Trophoblast cell (in vitro differentiated cells and primary cell): ENCODE measurements at regions not wholly inside any gene's neighbourhood (a gene's known extent, or its start where the extent isn't known, plus 50 kb on each side); places are given as distances from the start of the nearest gene placed in this dataset.
"Not testable (repeated sequence)": the region's sequence is repeated elsewhere in the genome, so short reads cannot be mapped to it uniquely, and the experiment has no call there.

Source experiments
- DNase-seq, 2 donors: peaks; one replicate each; pipeline ENCODE4 v3.0.0-alpha.2; 2016
- H2AFZ ChIP-seq: 2 replicates; pipeline ENCODE4 v1.6.1; 2013; ENCODE audit warnings: low read length, moderate library complexity, mild to moderate bottlenecking; ENCODE audit not compliant: insufficient read depth, poor library complexity
- H2AK5ac ChIP-seq: 2 replicates; pipeline ENCODE4 v1.6.1; 2013; ENCODE audit warnings: mild to moderate bottlenecking, low read length
- H2BK120ac ChIP-seq: 2 replicates; pipeline ENCODE4 v1.6.1; 2013; ENCODE audit warnings: low read length, mild to moderate bottlenecking, moderate library complexity; ENCODE audit not compliant: insufficient read depth, poor library complexity
- H2BK12ac ChIP-seq: 2 replicates; pipeline ENCODE4 v1.6.1; 2013; ENCODE audit warnings: mild to moderate bottlenecking, low read length, moderate library complexity
- H2BK5ac ChIP-seq: 2 replicates; pipeline ENCODE4 v1.6.1; 2013; ENCODE audit warnings: low read length, low read depth, moderate library complexity, mild to moderate bottlenecking; ENCODE audit not compliant: poor library complexity
- H3K14ac ChIP-seq: 2 replicates; pipeline ENCODE4 v1.6.1; 2013; ENCODE audit warnings: mild to moderate bottlenecking, low read length
- H3K18ac ChIP-seq: 2 replicates; pipeline ENCODE4 v1.6.1; 2013; ENCODE audit warnings: mild to moderate bottlenecking, low read length
- H3K23ac ChIP-seq: 2 replicates; pipeline ENCODE4 v1.6.1; 2013; ENCODE audit warnings: low read length
- H3K27ac ChIP-seq: 2 replicates; pipeline ENCODE4 v1.5.1; 2013; ENCODE audit warnings: low read depth, mild to moderate bottlenecking, inconsistent platforms, low read length, moderate library complexity
- H3K27me3 ChIP-seq: 2 replicates; pipeline ENCODE4 v1.6.1; 2013; ENCODE audit warnings: inconsistent platforms, mild to moderate bottlenecking, low read length, moderate library complexity; ENCODE audit not compliant: insufficient read depth
- H3K36me3 ChIP-seq, 2 experiments: 1 replicate in 1 of 2; 2 replicates in 1 of 2; pipeline ENCODE4 v1.6.1; 2013; ENCODE audit warnings: low read length in 2 of 2, mild to moderate bottlenecking in 2 of 2, moderate library complexity in 1 of 2; ENCODE audit not compliant: insufficient read depth in 2 of 2, control insufficient read depth in 1 of 2
- H3K4ac ChIP-seq: 2 replicates; pipeline ENCODE4 v1.6.1; 2013; ENCODE audit warnings: low read depth, mild to moderate bottlenecking, low read length, moderate library complexity
- H3K4me1 ChIP-seq, 2 experiments: 1 replicate in 1 of 2; 2 replicates in 1 of 2; pipeline ENCODE4 v1.6.1; 2013; ENCODE audit warnings: low read length in 2 of 2, mild to moderate bottlenecking in 2 of 2, moderate library complexity in 1 of 2; ENCODE audit not compliant: insufficient read depth in 2 of 2, control insufficient read depth in 1 of 2
- H3K4me2 ChIP-seq: 2 replicates; pipeline ENCODE4 v1.6.1; 2013; ENCODE audit warnings: inconsistent platforms, mild to moderate bottlenecking, low read length, moderate library complexity
- H3K4me3 ChIP-seq: 2 replicates; pipeline ENCODE4 v1.5.1; 2013; ENCODE audit warnings: mild to moderate bottlenecking, low read depth, low read length, inconsistent platforms
- H3K79me1 ChIP-seq: one replicate; pipeline ENCODE4 v1.6.1; 2013; ENCODE audit warnings: low read length
- H3K79me2 ChIP-seq: 2 replicates; pipeline ENCODE4 v1.6.1; 2013; ENCODE audit warnings: low read length, mild to moderate bottlenecking; ENCODE audit not compliant: control insufficient read depth, insufficient read depth, poor library complexity
- H3K9ac ChIP-seq: 2 replicates; pipeline ENCODE4 v1.6.1; 2013; ENCODE audit warnings: mild to moderate bottlenecking, low read length
- H3K9me3 ChIP-seq: 2 replicates; pipeline ENCODE4 v1.6.1; 2013; ENCODE audit warnings: low read depth, mild to moderate bottlenecking, control low read depth, inconsistent platforms, low read length; ENCODE audit not compliant: insufficient read depth
- H4K12ac ChIP-seq: 2 replicates; pipeline ENCODE4 v1.6.1; 2013; ENCODE audit warnings: low read depth, mild to moderate bottlenecking, low read length, moderate library complexity
- H4K8ac ChIP-seq: 2 replicates; pipeline ENCODE4 v1.6.1; 2013; ENCODE audit warnings: low read depth, mild to moderate bottlenecking, low read length, moderate library complexity
- H4K91ac ChIP-seq: one replicate; pipeline ENCODE4 v1.6.1; 2013; ENCODE audit warnings: low read depth, mild to moderate bottlenecking, low read length, moderate library complexity
- WGBS: extraction: QIAGEN DNeasy Blood & Tissue Kit; methylation state at CpG from one replicate; pipeline ENCODE4 v1.1.7; 2013; ENCODE audit warnings: missing lambda C conversion rate; ENCODE audit not compliant: insufficient read length, insufficient coverage; ENCODE audit errors: extremely low coverage; 5-methylcytosine and 5-hydroxymethylcytosine counted together

DNA sequence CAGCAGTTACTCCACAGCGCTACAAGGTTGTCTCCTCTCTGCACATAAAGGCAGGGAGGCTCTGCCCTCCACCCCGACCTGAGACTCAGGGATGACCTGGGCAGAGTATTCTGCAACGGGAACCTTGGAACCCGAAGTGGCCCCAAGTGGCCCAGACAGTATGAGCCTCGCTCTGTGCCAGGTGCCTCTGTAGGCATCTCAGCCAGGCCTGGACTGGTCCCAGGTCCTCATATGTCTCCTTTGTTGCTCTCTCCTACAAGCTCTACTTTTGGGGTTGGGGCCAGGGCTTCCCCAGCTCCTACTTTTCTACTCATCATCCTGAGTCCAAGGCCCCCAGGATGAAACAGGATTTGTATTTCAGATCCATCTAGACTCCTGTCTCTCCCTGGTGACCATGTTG is 241.5 kb upstream of the PRSS1 start:
- WGBS = no CpG with 5 or more reads among the region's 5 CpGs
- Histone ChIP-seq H2BK5ac (peak overlapping the region; percentile 8), H2AFZ (no peak overlapping the region), H4K91ac (peak overlapping the region; percentile 53), H3K27me3 (no peaks in the 10 kb centered on the region), H3K9ac (no peak overlapping the region), H3K36me3 (no peaks in the 10 kb centered on the region), H3K79me2 (no peaks in the 10 kb centered on the region), H3K27ac (no peak overlapping the region), H4K12ac (no peak overlapping the region), H2BK120ac (peak overlapping the region; percentile 65), H2BK12ac (peak overlapping the region; percentile 88), H3K23ac (no peak overlapping the region), H3K14ac (peak overlapping the region; percentile 76), H3K4me3 (no peak overlapping the region), H3K4ac (no peak overlapping the region), H3K4me1 (peaks cover 15 to 17% of the 10 kb centered on the region in 2 experiments), H3K4me2 (no peak overlapping the region), H4K8ac (peak overlapping the region; percentile 24), H3K9me3 (peaks cover 4% of the 10 kb centered on the region), H3K79me1 (peaks cover 7% of the 10 kb centered on the region), H3K18ac (peak overlapping the region; percentile 59), H2AK5ac (peak overlapping the region; percentile 3)
- DNase-seq = no peak

DNA sequence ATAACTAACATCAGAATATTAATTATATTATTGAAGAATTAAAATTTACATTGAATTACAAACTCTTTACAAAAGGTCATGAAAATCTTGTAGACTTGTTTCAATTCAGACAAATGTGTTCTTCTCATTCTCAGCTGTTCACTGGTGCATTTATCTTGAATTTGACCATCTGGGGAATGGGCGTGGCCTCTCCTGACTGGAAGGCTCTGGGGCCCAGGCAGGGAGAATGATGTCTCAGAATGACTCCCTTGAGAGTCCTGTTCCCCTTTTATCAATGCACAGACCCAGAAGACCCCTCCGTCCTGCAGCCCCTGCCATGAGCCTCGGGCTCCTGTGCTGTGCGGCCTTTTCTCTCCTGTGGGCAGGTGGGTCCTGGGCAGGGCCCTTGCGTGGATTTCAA is 242.2 kb upstream of the PRSS1 start:
- peak overlapping the region; percentile 8 for H2BK5ac ChIP-seq
- DNase-seq, H4K8ac ChIP-seq, H3K4me2 ChIP-seq, H2AFZ ChIP-seq, H3K79me2 ChIP-seq, H3K27ac ChIP-seq, H3K9me3 ChIP-seq, H3K4ac ChIP-seq, H3K27me3 ChIP-seq, H3K4me3 ChIP-seq, H3K79me1 ChIP-seq, H3K9ac ChIP-seq, H4K12ac ChIP-seq, H2AK5ac ChIP-seq, H3K23ac ChIP-seq, H3K18ac ChIP-seq, H3K36me3 ChIP-seq: not testable (repeated sequence)
- H3K14ac ChIP-seq = peak overlapping the region; percentile 76
- H4K91ac ChIP-seq = peak overlapping the region; percentile 53
- H2BK120ac ChIP-seq = peak overlapping the region; percentile 65
- H3K4me1 ChIP-seq = peaks cover 15 to 17% of the 10 kb centered on the region in 2 experiments
- peak overlapping the region; percentile 88 for H2BK12ac ChIP-seq
- WGBS = no CpG with 5 or more reads among the region's 5 CpGs

DNA sequence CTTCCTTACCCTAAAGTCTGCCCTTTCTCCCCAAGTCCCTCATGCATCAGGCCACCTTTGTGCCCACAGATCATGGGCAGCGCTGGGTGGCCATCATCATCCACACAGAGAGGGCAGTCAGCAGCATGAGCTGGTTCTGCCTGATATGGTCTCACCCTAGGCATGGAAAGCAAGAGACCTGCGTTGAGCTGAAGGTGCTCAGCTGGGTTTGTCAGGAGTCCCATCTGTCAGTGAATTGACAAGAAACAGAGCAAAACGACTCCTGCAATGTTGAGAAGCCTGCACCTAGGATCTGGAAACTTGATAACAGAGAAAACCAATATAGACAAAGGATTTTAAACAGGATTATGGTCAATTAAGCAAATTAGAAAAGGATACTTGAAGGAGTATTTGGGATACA is 242.7 kb upstream of the PRSS1 start:
- Histone ChIP-seq H3K14ac (no peak overlapping the region), H4K8ac (no peak overlapping the region), H4K91ac (no peak overlapping the region), H2BK12ac (no peak overlapping the region), H4K12ac (no peak overlapping the region), H3K79me2 (no peaks in the 10 kb centered on the region), H3K27ac (no peak overlapping the region), H2AFZ (no peak overlapping the region), H3K4me1 (peaks cover 15 to 17% of the 10 kb centered on the region in 2 experiments), H3K4ac (no peak overlapping the region), H3K18ac (no peak overlapping the region), H3K9me3 (peaks cover 4% of the 10 kb centered on the region), H3K9ac (no peak overlapping the region), H3K79me1 (peaks cover 7% of the 10 kb centered on the region), H3K4me2 (no peak overlapping the region), H2AK5ac (no peak overlapping the region), H2BK120ac (no peak overlapping the region), H2BK5ac (no peak overlapping the region), H3K23ac (no peak overlapping the region), H3K36me3 (no peaks in the 10 kb centered on the region), H3K27me3 (no peaks in the 10 kb centered on the region), H3K4me3 (no peak overlapping the region)
- no CpG with 5 or more reads among the region's 3 CpGs for WGBS
- DNase-seq = no peak

DNA sequence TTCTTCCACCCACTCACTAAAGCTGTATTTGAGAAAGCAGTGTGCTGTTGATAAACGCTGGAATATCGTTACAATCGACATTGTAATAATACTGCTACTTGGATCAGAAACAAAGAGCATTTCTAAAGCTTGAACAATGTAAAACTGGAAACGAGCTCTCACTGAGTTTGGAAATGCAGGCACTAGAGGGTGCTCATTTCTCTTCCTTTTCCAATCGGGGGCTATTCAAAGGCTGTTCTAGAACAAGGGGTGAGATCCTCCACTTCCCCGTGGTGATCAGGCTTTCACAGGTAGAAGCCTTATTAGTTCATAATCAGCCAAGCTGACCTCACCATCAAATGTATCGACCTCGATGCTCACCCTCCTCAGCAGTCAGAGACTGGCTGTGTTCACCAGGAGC is 245.3 kb upstream of the PRSS1 start:
- H3K79me1 ChIP-seq, H2AK5ac ChIP-seq, H4K8ac ChIP-seq, H2BK120ac ChIP-seq, H3K36me3 ChIP-seq, H3K4ac ChIP-seq, H3K79me2 ChIP-seq, H4K12ac ChIP-seq, H3K23ac ChIP-seq, H3K9me3 ChIP-seq, H3K4me2 ChIP-seq, H3K9ac ChIP-seq, H3K27me3 ChIP-seq, H3K18ac ChIP-seq, H2BK12ac ChIP-seq, H2AFZ ChIP-seq, H2BK5ac ChIP-seq, H3K14ac ChIP-seq, DNase-seq, H3K27ac ChIP-seq, H4K91ac ChIP-seq, H3K4me3 ChIP-seq: not testable (repeated sequence)
- peaks cover 15 to 17% of the 10 kb centered on the region in 2 experiments for H3K4me1 ChIP-seq
- WGBS = no CpG with 5 or more reads among the region's 8 CpGs
